Ovary (tissue), 3 donors: ENCODE measurements at regions not wholly inside any gene's neighbourhood (a gene's known extent, or its start where the extent isn't known, plus 50 kb on each side); places are given as distances from the start of the nearest gene placed in this dataset.

Source experiments
- EP300 ChIP-seq: sonication (generic); formaldehyde crosslinking; IDR thresholded peaks from one replicate; pipeline ENCODE4 v1.6.1; 2017; ENCODE audit warnings: antibody characterized with exemption
- POLR2A ChIP-seq: fragments of 450-650 bp; IDR thresholded peaks from one replicate; pipeline ENCODE4 v1.6.1; 2017; ENCODE audit warnings: antibody characterized with exemption, mild to moderate bottlenecking, moderate library complexity
- TF ChIP-seq, protein P1 (sequence below), 3 donors: fragments of 450-650 bp in 2 of 3; fragments of 200-600 bp in 1 of 3; IDR thresholded peaks; one replicate each; pipeline versions ENCODE4 v1.5.1 to v1.8.0; 2016 to 2022; ENCODE audit warnings: antibody characterized with exemption in 3 of 3, mild to moderate bottlenecking in 1 of 3
- donor health status: DM: no; HTN: no; CAD: no.

DNA sequence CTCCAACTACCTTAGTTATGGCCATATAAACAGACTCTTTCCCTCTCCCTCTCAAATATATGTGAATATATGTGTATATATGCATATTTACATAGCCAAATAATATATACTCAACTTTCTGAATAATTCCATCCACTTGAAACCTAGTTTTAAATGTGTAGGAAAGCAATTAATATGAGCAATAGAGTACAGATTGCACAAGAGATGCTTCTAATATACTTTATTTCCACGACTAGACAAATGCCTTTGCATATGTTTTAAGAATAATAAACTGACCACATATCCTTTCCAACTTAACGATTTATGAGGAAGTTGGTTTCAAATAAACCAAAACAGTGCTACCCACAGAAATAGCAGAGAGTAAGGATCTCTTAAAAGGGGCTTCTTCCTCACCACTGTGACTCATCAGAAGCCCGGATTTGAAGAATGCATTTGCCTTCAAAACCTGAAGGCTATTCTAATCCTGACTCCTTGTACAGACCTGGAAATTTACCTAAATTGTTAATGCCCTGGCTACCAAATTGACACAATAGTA is 266.3 kb downstream of the AHR start:
- TF ChIP-seq, protein P1, sequence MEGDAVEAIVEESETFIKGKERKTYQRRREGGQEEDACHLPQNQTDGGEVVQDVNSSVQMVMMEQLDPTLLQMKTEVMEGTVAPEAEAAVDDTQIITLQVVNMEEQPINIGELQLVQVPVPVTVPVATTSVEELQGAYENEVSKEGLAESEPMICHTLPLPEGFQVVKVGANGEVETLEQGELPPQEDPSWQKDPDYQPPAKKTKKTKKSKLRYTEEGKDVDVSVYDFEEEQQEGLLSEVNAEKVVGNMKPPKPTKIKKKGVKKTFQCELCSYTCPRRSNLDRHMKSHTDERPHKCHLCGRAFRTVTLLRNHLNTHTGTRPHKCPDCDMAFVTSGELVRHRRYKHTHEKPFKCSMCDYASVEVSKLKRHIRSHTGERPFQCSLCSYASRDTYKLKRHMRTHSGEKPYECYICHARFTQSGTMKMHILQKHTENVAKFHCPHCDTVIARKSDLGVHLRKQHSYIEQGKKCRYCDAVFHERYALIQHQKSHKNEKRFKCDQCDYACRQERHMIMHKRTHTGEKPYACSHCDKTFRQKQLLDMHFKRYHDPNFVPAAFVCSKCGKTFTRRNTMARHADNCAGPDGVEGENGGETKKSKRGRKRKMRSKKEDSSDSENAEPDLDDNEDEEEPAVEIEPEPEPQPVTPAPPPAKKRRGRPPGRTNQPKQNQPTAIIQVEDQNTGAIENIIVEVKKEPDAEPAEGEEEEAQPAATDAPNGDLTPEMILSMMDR (IDR thresholded peaks at IDR 0.05): no peak
- TF ChIP-seq EP300 (no peak), POLR2A (no peak)
